ENCODE measurements at regions not wholly inside any gene's neighbourhood (a gene's known extent, or its start where the extent isn't known, plus 50 kb on each side); places are given as distances from the start of the nearest gene placed in this dataset.
"Not testable (repeated sequence)": the region's sequence is repeated elsewhere in the genome, so short reads cannot be mapped to it uniquely, and the experiment has no call there.

DNA sequence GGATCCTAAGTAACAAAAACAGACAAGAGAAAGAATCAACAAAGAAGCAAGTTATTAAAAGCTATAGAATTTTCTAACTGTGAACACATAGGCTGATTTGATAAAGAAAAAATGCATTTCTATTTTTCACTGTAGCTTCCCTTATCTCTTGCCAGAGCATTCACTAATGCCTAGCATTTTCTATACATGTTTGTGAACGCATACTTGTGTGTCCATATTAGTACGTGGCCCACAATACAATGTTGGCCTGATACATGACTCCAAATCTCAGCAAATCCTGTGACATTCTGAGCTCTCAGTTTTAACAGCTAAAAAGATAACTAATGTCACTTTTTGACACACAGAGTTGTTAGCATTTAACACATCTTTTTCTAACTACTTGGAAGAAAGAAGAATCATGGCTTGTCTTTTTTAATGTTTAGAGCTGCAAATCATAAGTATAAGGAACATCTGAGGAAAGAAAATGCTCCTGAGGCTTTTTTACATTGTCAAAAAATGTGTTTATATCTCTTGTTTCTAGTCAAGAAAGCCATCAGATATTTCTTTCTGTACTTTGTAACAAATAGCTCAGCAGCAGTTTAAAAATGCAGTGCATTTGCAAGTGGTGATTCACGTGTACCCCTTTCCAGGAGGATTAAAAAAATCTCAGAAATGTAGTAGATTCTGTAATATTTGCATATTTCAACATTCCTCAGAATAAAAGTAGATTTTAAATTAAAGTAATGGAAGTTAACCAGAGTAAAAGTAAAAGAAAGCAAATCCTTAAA, 1646.8 kb upstream of the TMEFF2 start:
- Histone ChIP-seq H3K9me3 (ENCODE audit: control insufficient read depth in 2 of 3, insufficient read depth in 1 of 3, low read length in 3 of 3) (no peaks in the 10 kb centered on the region), H3K4me1 (ENCODE audit: control insufficient read depth in 2 of 3, insufficient read depth in 2 of 3, low read depth in 1 of 3, low read length in 3 of 3) (no peaks in the 10 kb centered on the region), H3K36me3 (ENCODE audit: control insufficient read depth in 2 of 3, insufficient read depth in 3 of 3, low read length in 3 of 3) (no peaks in the 10 kb centered on the region), H3K27me3 (ENCODE audit: control insufficient read depth, insufficient read depth, low read length) (no peaks in the 10 kb centered on the region), H3K9ac (ENCODE audit: low read length in 3 of 3) (no peak overlapping the region), H3K27ac (ENCODE audit: low read depth in 2 of 2, low read length in 2 of 2) (no peak overlapping the region), H3K4me3 (ENCODE audit: low read length in 3 of 3) (no peak overlapping the region)
- intact Hi-C loops (cut with DNase I) = no loop called here
- DNase-seq (no peak), FAIRE-seq (no peak)
- TF ChIP-seq, protein P1, sequence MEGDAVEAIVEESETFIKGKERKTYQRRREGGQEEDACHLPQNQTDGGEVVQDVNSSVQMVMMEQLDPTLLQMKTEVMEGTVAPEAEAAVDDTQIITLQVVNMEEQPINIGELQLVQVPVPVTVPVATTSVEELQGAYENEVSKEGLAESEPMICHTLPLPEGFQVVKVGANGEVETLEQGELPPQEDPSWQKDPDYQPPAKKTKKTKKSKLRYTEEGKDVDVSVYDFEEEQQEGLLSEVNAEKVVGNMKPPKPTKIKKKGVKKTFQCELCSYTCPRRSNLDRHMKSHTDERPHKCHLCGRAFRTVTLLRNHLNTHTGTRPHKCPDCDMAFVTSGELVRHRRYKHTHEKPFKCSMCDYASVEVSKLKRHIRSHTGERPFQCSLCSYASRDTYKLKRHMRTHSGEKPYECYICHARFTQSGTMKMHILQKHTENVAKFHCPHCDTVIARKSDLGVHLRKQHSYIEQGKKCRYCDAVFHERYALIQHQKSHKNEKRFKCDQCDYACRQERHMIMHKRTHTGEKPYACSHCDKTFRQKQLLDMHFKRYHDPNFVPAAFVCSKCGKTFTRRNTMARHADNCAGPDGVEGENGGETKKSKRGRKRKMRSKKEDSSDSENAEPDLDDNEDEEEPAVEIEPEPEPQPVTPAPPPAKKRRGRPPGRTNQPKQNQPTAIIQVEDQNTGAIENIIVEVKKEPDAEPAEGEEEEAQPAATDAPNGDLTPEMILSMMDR (IDR thresholded peaks at IDR 0.05; ENCODE audit: borderline replicate concordance, extremely low read depth, insufficient read depth) = no peak

GRCh38 chr2:193837111-193837738, 1642.5 kb upstream of the TMEFF2 start:
- Histone ChIP-seq H3K4me1 (ENCODE audit: control insufficient read depth in 2 of 3, insufficient read depth in 2 of 3, low read depth in 1 of 3, low read length in 3 of 3) (no peaks in the 10 kb centered on the region), H3K4me3 (ENCODE audit: low read length in 3 of 3) (no peak overlapping the region), H3K27ac (ENCODE audit: low read depth in 2 of 2, low read length in 2 of 2) (no peak overlapping the region), H3K9me3 (ENCODE audit: control insufficient read depth in 2 of 3, insufficient read depth in 1 of 3, low read length in 3 of 3) (no peaks in the 10 kb centered on the region), H3K27me3 (ENCODE audit: control insufficient read depth, insufficient read depth, low read length) (no peaks in the 10 kb centered on the region), H3K9ac (ENCODE audit: low read length in 3 of 3) (no peak overlapping the region), H3K36me3 (ENCODE audit: control insufficient read depth in 2 of 3, insufficient read depth in 3 of 3, low read length in 3 of 3) (no peaks in the 10 kb centered on the region)
- TF ChIP-seq, protein P1 (IDR thresholded peaks at IDR 0.05; ENCODE audit: borderline replicate concordance, extremely low read depth, insufficient read depth) = no peak
- intact Hi-C loops (cut with DNase I) = no loop called here
- FAIRE-seq (peak; percentile 8), DNase-seq (no peak)

GRCh38 chr2:193836424-193837006, 1641.8 kb upstream of the TMEFF2 start:
- H3K9me3 ChIP-seq (ENCODE audit: control insufficient read depth in 2 of 3, insufficient read depth in 1 of 3, low read length in 3 of 3); DNase-seq; H3K36me3 ChIP-seq (ENCODE audit: control insufficient read depth in 2 of 3, insufficient read depth in 3 of 3, low read length in 3 of 3); H3K9ac ChIP-seq (ENCODE audit: low read length in 3 of 3); H3K27me3 ChIP-seq (ENCODE audit: control insufficient read depth, insufficient read depth, low read length); H3K4me1 ChIP-seq (ENCODE audit: control insufficient read depth in 2 of 3, insufficient read depth in 2 of 3, low read depth in 1 of 3, low read length in 3 of 3); FAIRE-seq; H3K4me3 ChIP-seq (ENCODE audit: low read length in 3 of 3); intact Hi-C loops (cut with DNase I); H3K27ac ChIP-seq (ENCODE audit: low read depth in 2 of 2, low read length in 2 of 2): not testable (repeated sequence)

- DNase-seq; H3K27ac ChIP-seq (ENCODE audit: low read depth in 2 of 2, low read length in 2 of 2); H3K27me3 ChIP-seq (ENCODE audit: control insufficient read depth, insufficient read depth, low read length); H3K9ac ChIP-seq (ENCODE audit: low read length in 3 of 3); H3K4me1 ChIP-seq (ENCODE audit: control insufficient read depth in 2 of 3, insufficient read depth in 2 of 3, low read depth in 1 of 3, low read length in 3 of 3); H3K4me3 ChIP-seq (ENCODE audit: low read length in 3 of 3); intact Hi-C loops (cut with DNase I); FAIRE-seq; H3K9me3 ChIP-seq (ENCODE audit: control insufficient read depth in 2 of 3, insufficient read depth in 1 of 3, low read length in 3 of 3); H3K36me3 ChIP-seq (ENCODE audit: control insufficient read depth in 2 of 3, insufficient read depth in 3 of 3, low read length in 3 of 3): not testable (repeated sequence)
These were observed 1639.2 kb upstream of the TMEFF2 start for GRCh38 chr2:193833895-193834294.
